GM23338 (cell line): ENCODE measurements at regions not wholly inside any gene's neighbourhood (a gene's known extent, or its start where the extent isn't known, plus 50 kb on each side); places are given as distances from the start of the nearest gene placed in this dataset.

ENCODE experiments used
- ATAC-seq: fragments of 200-7000 bp; cut with Tn5 transposase; 3 replicates; pipeline ENCODE4 v1.9.1; 2020
- DNase-seq: peaks from one replicate; pipeline ENCODE4 v3.0.0-alpha.2; 2015; ENCODE audit warnings: low spot score
- H2AFZ ChIP-seq: fragments of 200-600 bp; sonication (generic); 2 replicates; pipeline ENCODE4 v1.8.0; 2016; ENCODE audit warnings: antibody characterized with exemption, mild to moderate bottlenecking, moderate library complexity
- H3F3A ChIP-seq: fragments of 200-600 bp; sonication (generic); replicated peaks from 2 replicates; pipeline ENCODE4 v1.8.0; 2017; ENCODE audit warnings: antibody characterized with exemption, mixed run types, low read depth
- H3K27ac ChIP-seq: fragments of 200-600 bp; sonication (generic); 2 replicates; pipeline ENCODE4 v1.6.1; 2016; ENCODE audit warnings: low read depth
- H3K27me3 ChIP-seq: fragments of 200-600 bp; sonication (generic); 2 replicates; pipeline ENCODE4 v1.8.0; 2016; ENCODE audit warnings: mild to moderate bottlenecking, mixed run types, moderate library complexity; ENCODE audit not compliant: insufficient read depth
- H3K36me3 ChIP-seq: fragments of 200-600 bp; sonication (generic); 2 replicates; pipeline ENCODE4 v1.8.0; 2016; ENCODE audit warnings: mild to moderate bottlenecking; ENCODE audit not compliant: insufficient read depth
- H3K4me1 ChIP-seq: fragments of 200-600 bp; sonication (generic); 2 replicates; pipeline ENCODE4 v1.8.0; 2016; ENCODE audit warnings: mild to moderate bottlenecking, moderate library complexity; ENCODE audit not compliant: insufficient read depth
- H3K4me2 ChIP-seq: fragments of 200-600 bp; sonication (generic); 2 replicates; pipeline ENCODE4 v1.7.1; 2017; ENCODE audit warnings: mixed run types
- H3K4me3 ChIP-seq: fragments of 200-600 bp; sonication (generic); 2 replicates; pipeline ENCODE4 v1.6.1; 2016; ENCODE audit warnings: mixed run types
- H3K79me2 ChIP-seq: fragments of 200-600 bp; sonication (generic); replicated peaks from 2 replicates; pipeline ENCODE4 v1.8.0; 2017; ENCODE audit warnings: mild to moderate bottlenecking; ENCODE audit not compliant: insufficient read depth
- H3K9me2 ChIP-seq: fragments of 200-600 bp; sonication (generic); 2 replicates; pipeline ENCODE4 v1.8.0; 2017; ENCODE audit not compliant: insufficient read depth
- H4K20me1 ChIP-seq: fragments of 200-600 bp; sonication (generic); replicated peaks from 2 replicates; pipeline ENCODE4 v1.8.0; 2017; ENCODE audit warnings: mild to moderate bottlenecking; ENCODE audit not compliant: insufficient read depth
- H3K27ac Mint-ChIP-seq: 2 replicates; pipeline ENCODE4 v1.8.0; 2020; ENCODE audit warnings: inconsistent platforms, mild to moderate bottlenecking, moderate library complexity, mixed read lengths
- H3K27me3 Mint-ChIP-seq: 3 replicates; pipeline ENCODE4 v1.8.0; 2022; ENCODE audit warnings: low read depth, mild to moderate bottlenecking, moderate library complexity, mixed read lengths, inconsistent platforms; ENCODE audit not compliant: insufficient read depth, poor library complexity
- H3K36me3 Mint-ChIP-seq: 3 replicates; pipeline ENCODE4 v1.8.0; 2021; ENCODE audit warnings: low read depth, mild to moderate bottlenecking, inconsistent platforms, moderate library complexity, mixed read lengths
- H3K4me1 Mint-ChIP-seq: 3 replicates; pipeline ENCODE4 v1.8.0; 2020; ENCODE audit warnings: mild to moderate bottlenecking, inconsistent platforms, mixed read lengths
- H3K4me3 Mint-ChIP-seq: 3 replicates; pipeline ENCODE4 v1.8.0; 2021; ENCODE audit warnings: moderate library complexity, mild to moderate bottlenecking, inconsistent platforms, mixed read lengths
- H3K9me3 Mint-ChIP-seq: 3 replicates; pipeline ENCODE4 v1.8.0; 2020; ENCODE audit warnings: moderate library complexity, mild to moderate bottlenecking, inconsistent platforms, mixed read lengths
- CREB1 ChIP-seq: fragments of 250-450 bp; sonication (Bioruptor Pico); IDR thresholded peaks from 2 replicates; pipeline ENCODE4 v1.5.0; 2020; ENCODE audit warnings: low read depth, mild to moderate bottlenecking, moderate library complexity
- POLR2AphosphoS5 ChIP-seq: IDR thresholded peaks from 2 replicates; pipeline ENCODE4 v1.6.1; 2016; ENCODE audit warnings: antibody characterized with exemption, low read depth
- STAT1 ChIP-seq: IDR thresholded peaks from one replicate; pipeline ENCODE4 v1.6.1; 2016; ENCODE audit warnings: antibody characterized with exemption; ENCODE audit not compliant: unreplicated experiment
- ZNF114 ChIP-seq: fragments of 250-450 bp; sonication (Bioruptor Pico); IDR thresholded peaks from 2 replicates; pipeline ENCODE4 v1.5.0; 2020; ENCODE audit warnings: mild to moderate bottlenecking, moderate library complexity
- TF ChIP-seq, protein P1 (sequence below), 2 experiments: fragments of 200-600 bp in 1 of 2; sonication (generic) in 1 of 2; conservative IDR thresholded peaks; 2 replicates each; pipeline versions ENCODE4 v1.5.1 to v1.6.1; 2016 to 2017; ENCODE audit warnings: antibody characterized with exemption in 2 of 2, low read depth in 2 of 2, mild to moderate bottlenecking in 2 of 2, moderate library complexity in 1 of 2
- TF ChIP-seq, protein P2 (sequence below): IDR thresholded peaks from one replicate; pipeline ENCODE4 v1.6.1; 2018; ENCODE audit warnings: antibody characterized with exemption; ENCODE audit not compliant: unreplicated experiment
- TF ChIP-seq, protein P3 (sequence below): fragments of 250-450 bp; sonication (Bioruptor Pico); IDR thresholded peaks from 2 replicates; pipeline ENCODE4 v1.5.0; 2020; ENCODE audit warnings: mild to moderate bottlenecking, moderate library complexity

DNA sequence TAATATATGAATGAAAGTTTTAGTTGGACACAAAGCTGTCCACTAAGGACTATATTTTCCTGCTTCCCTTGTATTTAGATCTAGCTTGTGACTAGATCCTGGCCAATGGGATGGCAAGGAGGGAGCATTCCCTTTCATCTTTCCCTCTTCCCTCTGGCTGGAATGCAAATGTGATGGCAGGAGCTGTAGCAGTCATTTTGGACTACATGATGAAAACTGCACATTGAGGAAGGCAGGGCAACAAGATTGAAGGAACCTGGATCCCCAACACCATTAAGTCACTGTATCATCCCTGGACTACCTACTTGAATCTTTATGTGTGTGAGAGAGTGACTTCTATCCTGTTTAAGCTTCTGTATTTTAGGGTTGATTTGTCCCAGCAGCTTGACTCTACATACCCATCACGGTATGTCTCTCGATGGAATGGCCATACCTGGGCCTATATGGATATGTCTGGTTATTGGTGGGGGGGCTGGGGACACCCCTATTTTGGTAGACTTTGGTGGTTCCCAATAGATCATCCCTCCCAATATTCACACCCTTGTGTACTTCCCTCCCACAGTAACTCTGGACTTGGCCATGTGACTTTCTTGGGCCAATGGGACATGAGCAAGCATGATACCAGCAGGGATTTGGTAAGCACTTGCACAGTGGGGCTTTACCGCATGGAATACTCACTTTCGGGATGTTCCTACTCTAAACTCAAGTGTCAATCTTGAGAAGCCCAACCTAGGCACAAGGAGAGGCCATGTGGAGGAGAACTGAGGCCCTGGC lies 128.5 kb downstream of the VEGFA start:
- Histone ChIP-seq H3K27ac (no peak overlapping the region), H3K79me2 (no peaks in the 10 kb centered on the region), H4K20me1 (no peaks in the 10 kb centered on the region), H3F3A (no peaks in the 10 kb centered on the region), H3K9me2 (no peaks in the 10 kb centered on the region), H3K27me3 (no peaks in the 10 kb centered on the region), H3K4me3 (no peak overlapping the region), H3K36me3 (no peaks in the 10 kb centered on the region), H3K4me1 (no peaks in the 10 kb centered on the region), H3K4me2 (no peak overlapping the region), H2AFZ (no peak overlapping the region)
- no peak overlapping the region for H3K4me3 Mint-ChIP-seq
- TF ChIP-seq, protein P1, sequence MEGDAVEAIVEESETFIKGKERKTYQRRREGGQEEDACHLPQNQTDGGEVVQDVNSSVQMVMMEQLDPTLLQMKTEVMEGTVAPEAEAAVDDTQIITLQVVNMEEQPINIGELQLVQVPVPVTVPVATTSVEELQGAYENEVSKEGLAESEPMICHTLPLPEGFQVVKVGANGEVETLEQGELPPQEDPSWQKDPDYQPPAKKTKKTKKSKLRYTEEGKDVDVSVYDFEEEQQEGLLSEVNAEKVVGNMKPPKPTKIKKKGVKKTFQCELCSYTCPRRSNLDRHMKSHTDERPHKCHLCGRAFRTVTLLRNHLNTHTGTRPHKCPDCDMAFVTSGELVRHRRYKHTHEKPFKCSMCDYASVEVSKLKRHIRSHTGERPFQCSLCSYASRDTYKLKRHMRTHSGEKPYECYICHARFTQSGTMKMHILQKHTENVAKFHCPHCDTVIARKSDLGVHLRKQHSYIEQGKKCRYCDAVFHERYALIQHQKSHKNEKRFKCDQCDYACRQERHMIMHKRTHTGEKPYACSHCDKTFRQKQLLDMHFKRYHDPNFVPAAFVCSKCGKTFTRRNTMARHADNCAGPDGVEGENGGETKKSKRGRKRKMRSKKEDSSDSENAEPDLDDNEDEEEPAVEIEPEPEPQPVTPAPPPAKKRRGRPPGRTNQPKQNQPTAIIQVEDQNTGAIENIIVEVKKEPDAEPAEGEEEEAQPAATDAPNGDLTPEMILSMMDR (conservative IDR thresholded peaks at IDR 0.05; ENCODE audit: low read depth in 2 of 2) = no peak
- TF ChIP-seq, protein P2, sequence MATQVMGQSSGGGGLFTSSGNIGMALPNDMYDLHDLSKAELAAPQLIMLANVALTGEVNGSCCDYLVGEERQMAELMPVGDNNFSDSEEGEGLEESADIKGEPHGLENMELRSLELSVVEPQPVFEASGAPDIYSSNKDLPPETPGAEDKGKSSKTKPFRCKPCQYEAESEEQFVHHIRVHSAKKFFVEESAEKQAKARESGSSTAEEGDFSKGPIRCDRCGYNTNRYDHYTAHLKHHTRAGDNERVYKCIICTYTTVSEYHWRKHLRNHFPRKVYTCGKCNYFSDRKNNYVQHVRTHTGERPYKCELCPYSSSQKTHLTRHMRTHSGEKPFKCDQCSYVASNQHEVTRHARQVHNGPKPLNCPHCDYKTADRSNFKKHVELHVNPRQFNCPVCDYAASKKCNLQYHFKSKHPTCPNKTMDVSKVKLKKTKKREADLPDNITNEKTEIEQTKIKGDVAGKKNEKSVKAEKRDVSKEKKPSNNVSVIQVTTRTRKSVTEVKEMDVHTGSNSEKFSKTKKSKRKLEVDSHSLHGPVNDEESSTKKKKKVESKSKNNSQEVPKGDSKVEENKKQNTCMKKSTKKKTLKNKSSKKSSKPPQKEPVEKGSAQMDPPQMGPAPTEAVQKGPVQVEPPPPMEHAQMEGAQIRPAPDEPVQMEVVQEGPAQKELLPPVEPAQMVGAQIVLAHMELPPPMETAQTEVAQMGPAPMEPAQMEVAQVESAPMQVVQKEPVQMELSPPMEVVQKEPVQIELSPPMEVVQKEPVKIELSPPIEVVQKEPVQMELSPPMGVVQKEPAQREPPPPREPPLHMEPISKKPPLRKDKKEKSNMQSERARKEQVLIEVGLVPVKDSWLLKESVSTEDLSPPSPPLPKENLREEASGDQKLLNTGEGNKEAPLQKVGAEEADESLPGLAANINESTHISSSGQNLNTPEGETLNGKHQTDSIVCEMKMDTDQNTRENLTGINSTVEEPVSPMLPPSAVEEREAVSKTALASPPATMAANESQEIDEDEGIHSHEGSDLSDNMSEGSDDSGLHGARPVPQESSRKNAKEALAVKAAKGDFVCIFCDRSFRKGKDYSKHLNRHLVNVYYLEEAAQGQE = no peak
- TF ChIP-seq STAT1 = no peak
- TF ChIP-seq POLR2AphosphoS5 = no peak
- TF ChIP-seq CREB1 (CRISPR knock-in tag) = no peak
- TF ChIP-seq, protein P3, sequence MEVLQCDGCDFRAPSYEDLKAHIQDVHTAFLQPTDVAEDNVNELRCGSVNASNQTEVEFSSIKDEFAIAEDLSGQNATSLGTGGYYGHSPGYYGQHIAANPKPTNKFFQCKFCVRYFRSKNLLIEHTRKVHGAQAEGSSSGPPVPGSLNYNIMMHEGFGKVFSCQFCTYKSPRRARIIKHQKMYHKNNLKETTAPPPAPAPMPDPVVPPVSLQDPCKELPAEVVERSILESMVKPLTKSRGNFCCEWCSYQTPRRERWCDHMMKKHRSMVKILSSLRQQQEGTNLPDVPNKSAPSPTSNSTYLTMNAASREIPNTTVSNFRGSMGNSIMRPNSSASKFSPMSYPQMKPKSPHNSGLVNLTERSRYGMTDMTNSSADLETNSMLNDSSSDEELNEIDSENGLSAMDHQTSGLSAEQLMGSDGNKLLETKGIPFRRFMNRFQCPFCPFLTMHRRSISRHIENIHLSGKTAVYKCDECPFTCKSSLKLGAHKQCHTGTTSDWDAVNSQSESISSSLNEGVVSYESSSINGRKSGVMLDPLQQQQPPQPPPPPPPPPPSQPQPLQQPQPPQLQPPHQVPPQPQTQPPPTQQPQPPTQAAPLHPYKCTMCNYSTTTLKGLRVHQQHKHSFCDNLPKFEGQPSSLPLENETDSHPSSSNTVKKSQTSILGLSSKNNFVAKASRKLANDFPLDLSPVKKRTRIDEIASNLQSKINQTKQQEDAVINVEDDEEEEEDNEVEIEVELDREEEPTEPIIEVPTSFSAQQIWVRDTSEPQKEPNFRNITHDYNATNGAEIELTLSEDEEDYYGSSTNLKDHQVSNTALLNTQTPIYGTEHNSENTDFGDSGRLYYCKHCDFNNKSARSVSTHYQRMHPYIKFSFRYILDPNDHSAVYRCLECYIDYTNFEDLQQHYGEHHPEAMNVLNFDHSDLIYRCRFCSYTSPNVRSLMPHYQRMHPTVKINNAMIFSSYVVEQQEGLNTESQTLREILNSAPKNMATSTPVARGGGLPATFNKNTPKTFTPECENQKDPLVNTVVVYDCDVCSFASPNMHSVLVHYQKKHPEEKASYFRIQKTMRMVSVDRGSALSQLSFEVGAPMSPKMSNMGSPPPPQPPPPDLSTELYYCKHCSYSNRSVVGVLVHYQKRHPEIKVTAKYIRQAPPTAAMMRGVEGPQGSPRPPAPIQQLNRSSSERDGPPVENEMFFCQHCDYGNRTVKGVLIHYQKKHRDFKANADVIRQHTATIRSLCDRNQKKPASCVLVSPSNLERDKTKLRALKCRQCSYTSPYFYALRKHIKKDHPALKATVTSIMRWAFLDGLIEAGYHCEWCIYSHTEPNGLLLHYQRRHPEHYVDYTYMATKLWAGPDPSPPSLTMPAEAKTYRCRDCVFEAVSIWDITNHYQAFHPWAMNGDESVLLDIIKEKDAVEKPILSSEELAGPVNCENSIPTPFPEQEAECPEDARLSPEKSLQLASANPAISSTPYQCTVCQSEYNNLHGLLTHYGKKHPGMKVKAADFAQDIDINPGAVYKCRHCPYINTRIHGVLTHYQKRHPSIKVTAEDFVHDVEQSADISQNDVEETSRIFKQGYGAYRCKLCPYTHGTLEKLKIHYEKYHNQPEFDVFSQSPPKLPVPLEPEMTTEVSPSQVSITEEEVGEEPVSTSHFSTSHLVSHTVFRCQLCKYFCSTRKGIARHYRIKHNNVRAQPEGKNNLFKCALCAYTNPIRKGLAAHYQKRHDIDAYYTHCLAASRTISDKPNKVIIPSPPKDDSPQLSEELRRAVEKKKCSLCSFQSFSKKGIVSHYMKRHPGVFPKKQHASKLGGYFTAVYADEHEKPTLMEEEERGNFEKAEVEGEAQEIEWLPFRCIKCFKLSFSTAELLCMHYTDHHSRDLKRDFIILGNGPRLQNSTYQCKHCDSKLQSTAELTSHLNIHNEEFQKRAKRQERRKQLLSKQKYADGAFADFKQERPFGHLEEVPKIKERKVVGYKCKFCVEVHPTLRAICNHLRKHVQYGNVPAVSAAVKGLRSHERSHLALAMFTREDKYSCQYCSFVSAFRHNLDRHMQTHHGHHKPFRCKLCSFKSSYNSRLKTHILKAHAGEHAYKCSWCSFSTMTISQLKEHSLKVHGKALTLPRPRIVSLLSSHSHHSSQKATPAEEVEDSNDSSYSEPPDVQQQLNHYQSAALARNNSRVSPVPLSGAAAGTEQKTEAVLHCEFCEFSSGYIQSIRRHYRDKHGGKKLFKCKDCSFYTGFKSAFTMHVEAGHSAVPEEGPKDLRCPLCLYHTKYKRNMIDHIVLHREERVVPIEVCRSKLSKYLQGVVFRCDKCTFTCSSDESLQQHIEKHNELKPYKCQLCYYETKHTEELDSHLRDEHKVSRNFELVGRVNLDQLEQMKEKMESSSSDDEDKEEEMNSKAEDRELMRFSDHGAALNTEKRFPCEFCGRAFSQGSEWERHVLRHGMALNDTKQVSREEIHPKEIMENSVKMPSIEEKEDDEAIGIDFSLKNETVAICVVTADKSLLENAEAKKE = no peak
- TF ChIP-seq ZNF114 (CRISPR knock-in tag) = no peak
- H3K9me3 Mint-ChIP-seq = no peaks in the 10 kb centered on the region
- H3K27ac Mint-ChIP-seq = no peak overlapping the region
- DNase-seq = no peak
- H3K36me3 Mint-ChIP-seq = no peaks in the 10 kb centered on the region
- H3K27me3 Mint-ChIP-seq = peaks cover 5% of the 10 kb centered on the region
- no peak for ATAC-seq
- H3K4me1 Mint-ChIP-seq = no peaks in the 10 kb centered on the region; the same call in 2 of the 3 replicates
